OCI-LY7 (cell line): ENCODE measurements at regions not wholly inside any gene's neighbourhood (a gene's known extent, or its start where the extent isn't known, plus 50 kb on each side); places are given as distances from the start of the nearest gene placed in this dataset.

ENCODE experiments used
- CTCF ChIP-seq: fragments of 200-600 bp; sonication (generic); conservative IDR thresholded peaks from 2 replicates; pipeline ENCODE4 v1.5.1; 2014; ENCODE audit warnings: mild to moderate bottlenecking, antibody characterized with exemption, low read length, moderate library complexity, mixed read lengths
- EZH2phosphoT487 ChIP-seq: fragments of 200-600 bp; sonication (generic); IDR thresholded peaks from 2 replicates; pipeline ENCODE4 v1.6.1; 2018; ENCODE audit warnings: low read depth, borderline replicate concordance, mild to moderate bottlenecking, mixed run types, antibody characterized with exemption, low read length, moderate library complexity, mixed read lengths

GRCh38 chr14:86539361-86540070 lies 1009.6 kb downstream of the FLRT2 start:
- no peak for TF ChIP-seq CTCF
- no peak for TF ChIP-seq EZH2phosphoT487
